ENCODE measurements at regions not wholly inside any gene's neighbourhood (a gene's known extent, or its start where the extent isn't known, plus 50 kb on each side); places are given as distances from the start of the nearest gene placed in this dataset.
"Not testable (repeated sequence)": the region's sequence is repeated elsewhere in the genome, so short reads cannot be mapped to it uniquely, and the experiment has no call there.

DNA sequence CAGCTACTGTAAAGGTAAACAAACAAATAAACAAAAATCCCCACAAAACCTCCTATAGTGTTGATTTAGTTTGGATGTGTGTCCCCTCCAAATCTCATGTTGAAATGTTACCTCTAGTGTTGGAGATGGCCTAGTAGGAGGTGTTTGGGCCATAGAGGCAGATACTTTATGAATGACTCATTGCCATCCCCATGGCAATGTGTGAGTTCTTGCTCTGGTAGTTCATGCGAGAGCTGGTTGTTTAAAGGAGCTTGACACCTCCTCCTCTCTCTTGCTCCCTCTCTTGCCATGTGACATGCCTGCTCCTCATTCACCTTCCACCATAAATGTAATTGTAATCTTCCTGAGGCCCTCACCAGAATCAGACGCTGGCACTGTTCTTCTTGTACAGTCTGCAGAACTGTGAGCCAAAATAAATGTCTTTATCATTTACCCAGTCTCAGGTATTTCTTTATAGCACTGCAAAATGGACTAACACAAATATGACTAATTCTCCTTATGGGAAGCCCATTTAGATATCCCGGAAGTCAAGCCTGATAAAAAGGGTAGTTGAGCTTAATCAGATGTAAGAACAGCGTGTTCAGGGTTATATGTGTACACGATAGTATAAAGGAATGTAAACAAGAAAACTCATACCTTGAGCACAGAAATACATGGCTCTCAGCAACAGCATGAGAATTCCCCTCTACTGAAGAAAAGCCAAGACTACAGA lies 99.1 kb downstream of the MALL start:
- H3K27ac ChIP-seq (ENCODE audit: low read length); H3K27me3 ChIP-seq (replicated peaks; ENCODE audit: insufficient read depth, low read length); H3K4me2 ChIP-seq (ENCODE audit: low read depth, low read length); H3K9me2 ChIP-seq (replicated peaks; ENCODE audit: insufficient read depth, low read length); H2AFZ ChIP-seq (ENCODE audit: low read length); H3K36me3 ChIP-seq (replicated peaks; ENCODE audit: insufficient read depth, low read length); H3K9me3 ChIP-seq (replicated peaks; ENCODE audit: insufficient read depth, low read length); H4K20me1 ChIP-seq (ENCODE audit: insufficient read depth, low read length); H3K9ac ChIP-seq (ENCODE audit: low read length); H3K4me3 ChIP-seq (ENCODE audit: low read length); H3K4me1 ChIP-seq (ENCODE audit: low read length); H3F3A ChIP-seq (ENCODE audit: insufficient read depth, low read length); H3K79me2 ChIP-seq (ENCODE audit: low read length); DNase-seq: not testable (repeated sequence)

DNA sequence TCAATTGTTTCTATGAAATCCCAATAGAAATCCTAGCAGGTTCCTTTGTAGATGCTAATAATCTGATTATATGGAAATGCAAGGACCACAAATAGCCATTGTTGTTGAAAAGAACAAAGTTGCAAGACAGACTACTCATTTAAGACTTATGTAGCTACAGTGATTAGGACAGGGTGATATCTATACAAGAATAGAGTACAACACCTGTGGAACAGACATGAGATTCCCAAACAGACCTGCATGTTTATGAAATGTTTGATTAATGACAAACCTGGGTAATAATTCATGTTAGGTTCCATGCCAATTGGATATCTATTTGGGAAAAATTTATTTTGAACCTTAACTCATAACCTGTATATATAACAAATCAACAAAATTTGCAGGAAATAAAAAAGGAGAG lies 95.4 kb downstream of the MALL start:
- not testable (repeated sequence) for H4K20me1 ChIP-seq (ENCODE audit: insufficient read depth, low read length); DNase-seq; H2AFZ ChIP-seq (ENCODE audit: low read length); H3K27me3 ChIP-seq (replicated peaks; ENCODE audit: insufficient read depth, low read length); H3K27ac ChIP-seq (ENCODE audit: low read length); H3K79me2 ChIP-seq (ENCODE audit: low read length); H3K4me2 ChIP-seq (ENCODE audit: low read depth, low read length); H3K4me1 ChIP-seq (ENCODE audit: low read length); H3K9ac ChIP-seq (ENCODE audit: low read length); H3K36me3 ChIP-seq (replicated peaks; ENCODE audit: insufficient read depth, low read length); H3K9me3 ChIP-seq (replicated peaks; ENCODE audit: insufficient read depth, low read length); H3K4me3 ChIP-seq (ENCODE audit: low read length); H3K9me2 ChIP-seq (replicated peaks; ENCODE audit: insufficient read depth, low read length); H3F3A ChIP-seq (ENCODE audit: insufficient read depth, low read length)

DNA sequence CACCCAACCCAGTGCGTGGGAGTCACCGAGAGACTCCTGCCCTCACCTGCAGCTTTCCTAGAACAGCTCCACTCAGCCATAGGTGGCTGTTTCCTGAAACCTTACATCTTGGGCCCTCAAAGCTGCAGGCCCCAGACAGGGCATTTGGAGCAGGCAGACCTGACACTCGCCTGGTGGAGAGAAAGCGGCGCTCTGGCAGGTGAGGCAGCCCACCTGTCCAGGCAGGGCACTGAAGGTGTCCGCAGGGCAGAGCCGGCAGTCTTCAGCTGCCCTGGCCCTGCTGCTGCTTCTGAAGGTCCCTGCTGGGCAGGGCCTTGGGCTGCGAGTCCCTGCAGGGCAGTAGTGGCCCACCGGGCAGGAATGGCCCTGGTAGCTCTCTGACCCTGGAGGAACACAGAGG lies 93.3 kb downstream of the MALL start:
- not testable (repeated sequence) for H3K9me2 ChIP-seq (replicated peaks; ENCODE audit: insufficient read depth, low read length)

DNA sequence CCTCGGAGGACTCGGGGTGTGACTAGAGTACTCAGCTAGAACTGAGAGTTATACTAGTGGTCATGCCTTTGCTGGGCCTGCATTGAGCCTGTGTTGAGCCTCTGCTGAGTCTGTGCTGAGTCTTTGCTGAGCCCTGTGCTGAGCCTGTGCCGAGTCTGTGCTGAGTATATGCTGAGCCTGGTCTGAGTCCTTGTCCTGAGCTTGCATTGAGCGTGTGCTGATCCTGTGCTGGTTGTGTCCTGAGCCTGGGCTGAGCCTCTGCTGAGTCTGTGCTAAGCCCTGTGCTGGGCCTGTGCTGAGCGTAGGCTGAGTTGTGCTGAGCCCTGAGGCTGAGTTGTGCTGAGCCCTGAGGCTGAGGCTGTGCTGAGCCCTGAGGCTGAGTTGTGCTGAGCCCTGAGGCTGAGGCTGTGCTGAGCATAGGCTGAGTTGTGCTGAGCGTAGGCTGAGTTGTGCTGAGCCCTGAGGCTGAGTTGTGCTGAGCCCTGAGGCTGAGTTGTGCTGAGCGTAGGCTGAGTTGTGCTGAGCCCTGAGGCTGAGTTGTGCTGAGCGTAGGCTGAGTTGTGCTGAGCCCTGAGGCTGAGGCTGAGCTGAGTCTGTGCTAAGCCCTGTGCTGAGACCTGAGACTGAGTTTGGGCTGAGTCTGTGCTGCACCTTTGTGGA lies 89.4 kb downstream of the MALL start:
- not testable (repeated sequence) for H3K9me2 ChIP-seq (replicated peaks; ENCODE audit: insufficient read depth, low read length); DNase-seq

More for the DNA sequence above, 93.3 kb downstream of the MALL start:
- H3K9me3 ChIP-seq (replicated peaks; ENCODE audit: insufficient read depth, low read length); H3K4me2 ChIP-seq (ENCODE audit: low read depth, low read length); H3K36me3 ChIP-seq (replicated peaks; ENCODE audit: insufficient read depth, low read length); H3K27me3 ChIP-seq (replicated peaks; ENCODE audit: insufficient read depth, low read length); H3K79me2 ChIP-seq (ENCODE audit: low read length); DNase-seq; H3K4me3 ChIP-seq (ENCODE audit: low read length); H3K27ac ChIP-seq (ENCODE audit: low read length); H2AFZ ChIP-seq (ENCODE audit: low read length); H3K4me1 ChIP-seq (ENCODE audit: low read length); H4K20me1 ChIP-seq (ENCODE audit: insufficient read depth, low read length); H3F3A ChIP-seq (ENCODE audit: insufficient read depth, low read length); H3K9ac ChIP-seq (ENCODE audit: low read length): not testable (repeated sequence)

DNA sequence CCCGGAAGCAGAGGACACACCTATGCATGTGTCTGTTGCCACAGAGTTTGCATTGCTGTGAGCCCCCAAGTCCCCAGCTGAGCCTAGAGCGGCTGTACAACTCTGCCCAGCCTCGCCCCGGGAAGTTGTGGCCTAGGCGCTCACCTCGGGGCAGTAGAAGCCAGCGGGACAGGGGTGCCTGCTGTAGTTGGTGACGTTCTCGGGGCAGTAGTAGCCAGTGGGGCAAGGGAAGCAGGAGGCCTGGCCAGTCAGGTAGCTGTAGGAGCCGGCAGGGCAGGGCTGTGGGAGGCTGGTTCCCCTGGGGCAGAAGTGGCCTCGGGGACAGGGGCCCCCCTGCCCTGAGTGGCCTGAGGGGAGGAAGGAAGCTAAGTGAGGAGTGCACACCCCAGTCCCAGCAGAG lies 87.2 kb downstream of the MALL start:
- not testable (repeated sequence) for H3K4me3 ChIP-seq (ENCODE audit: low read length); H3K4me1 ChIP-seq (ENCODE audit: low read length); H3K27me3 ChIP-seq (replicated peaks; ENCODE audit: insufficient read depth, low read length); H3K27ac ChIP-seq (ENCODE audit: low read length); H3F3A ChIP-seq (ENCODE audit: insufficient read depth, low read length); H3K9me3 ChIP-seq (replicated peaks; ENCODE audit: insufficient read depth, low read length); H3K9ac ChIP-seq (ENCODE audit: low read length); H3K9me2 ChIP-seq (replicated peaks; ENCODE audit: insufficient read depth, low read length); H2AFZ ChIP-seq (ENCODE audit: low read length); H3K36me3 ChIP-seq (replicated peaks; ENCODE audit: insufficient read depth, low read length); H3K79me2 ChIP-seq (ENCODE audit: low read length); H3K4me2 ChIP-seq (ENCODE audit: low read depth, low read length); H4K20me1 ChIP-seq (ENCODE audit: insufficient read depth, low read length); DNase-seq

More for the DNA sequence above, 89.4 kb downstream of the MALL start:
- not testable (repeated sequence) for H2AFZ ChIP-seq (ENCODE audit: low read length); H4K20me1 ChIP-seq (ENCODE audit: insufficient read depth, low read length); H3K4me1 ChIP-seq (ENCODE audit: low read length); H3K9ac ChIP-seq (ENCODE audit: low read length); H3K4me2 ChIP-seq (ENCODE audit: low read depth, low read length); H3K4me3 ChIP-seq (ENCODE audit: low read length); H3K36me3 ChIP-seq (replicated peaks; ENCODE audit: insufficient read depth, low read length); H3F3A ChIP-seq (ENCODE audit: insufficient read depth, low read length); H3K9me3 ChIP-seq (replicated peaks; ENCODE audit: insufficient read depth, low read length); H3K79me2 ChIP-seq (ENCODE audit: low read length); H3K27ac ChIP-seq (ENCODE audit: low read length); H3K27me3 ChIP-seq (replicated peaks; ENCODE audit: insufficient read depth, low read length)

DNA sequence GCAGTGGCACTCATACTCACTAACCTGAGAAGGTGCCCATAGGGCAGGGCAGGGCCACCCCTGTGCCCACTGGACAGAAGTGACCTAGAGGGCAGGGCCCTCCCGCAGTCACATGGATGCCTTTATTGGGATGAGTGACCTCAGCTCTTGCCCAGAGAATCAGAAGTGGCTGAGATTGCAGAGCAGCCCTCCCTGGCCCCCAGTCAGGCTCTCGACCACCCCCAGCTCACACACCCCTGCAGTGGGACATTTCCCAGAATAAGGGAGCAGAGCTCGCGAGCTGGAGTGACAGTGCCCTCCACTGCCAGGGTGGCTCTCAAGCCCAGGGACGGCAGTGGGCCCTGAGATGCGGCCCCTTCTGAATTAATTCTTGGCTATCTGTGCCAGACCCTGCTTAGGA lies 84.7 kb downstream of the MALL start:
- not testable (repeated sequence) for H4K20me1 ChIP-seq (ENCODE audit: insufficient read depth, low read length); H3K79me2 ChIP-seq (ENCODE audit: low read length); H3F3A ChIP-seq (ENCODE audit: insufficient read depth, low read length); H3K27me3 ChIP-seq (replicated peaks; ENCODE audit: insufficient read depth, low read length); H3K9me2 ChIP-seq (replicated peaks; ENCODE audit: insufficient read depth, low read length); H3K4me3 ChIP-seq (ENCODE audit: low read length); H3K9ac ChIP-seq (ENCODE audit: low read length); H2AFZ ChIP-seq (ENCODE audit: low read length); H3K36me3 ChIP-seq (replicated peaks; ENCODE audit: insufficient read depth, low read length); H3K4me2 ChIP-seq (ENCODE audit: low read depth, low read length); H3K4me1 ChIP-seq (ENCODE audit: low read length); H3K27ac ChIP-seq (ENCODE audit: low read length); H3K9me3 ChIP-seq (replicated peaks; ENCODE audit: insufficient read depth, low read length); DNase-seq

DNA sequence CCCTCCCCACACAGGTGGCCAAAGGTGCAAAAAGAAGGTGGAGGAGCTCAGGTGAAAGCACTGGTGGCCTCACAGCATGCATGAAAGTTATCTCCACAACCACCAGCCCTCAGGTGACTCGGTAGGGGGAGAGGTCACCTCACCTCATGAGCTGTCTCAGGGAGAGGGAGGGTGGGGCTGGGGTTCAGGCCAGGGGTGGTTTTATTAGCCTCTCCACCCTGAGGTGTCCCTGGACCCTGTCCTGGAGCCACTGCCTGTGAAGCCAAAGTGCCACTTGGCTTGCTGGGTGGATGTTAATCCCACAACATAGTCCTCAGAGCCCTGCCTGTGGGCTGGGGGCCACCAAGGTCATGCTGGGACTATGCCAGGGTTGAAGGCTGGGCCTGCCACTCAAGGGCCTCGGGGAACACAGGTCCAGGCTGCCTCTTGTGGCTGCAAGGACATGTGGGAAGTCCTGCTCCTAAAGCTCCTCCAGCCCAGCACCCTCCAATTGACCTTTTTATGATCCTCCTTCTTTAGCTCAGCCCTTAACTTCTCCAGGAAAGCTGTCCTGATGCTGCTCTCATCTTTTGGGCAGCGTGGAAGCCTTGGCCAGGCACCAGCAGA lies 83.8 kb downstream of the MALL start:
- H3F3A ChIP-seq (ENCODE audit: insufficient read depth, low read length); H3K9ac ChIP-seq (ENCODE audit: low read length); DNase-seq; H3K36me3 ChIP-seq (replicated peaks; ENCODE audit: insufficient read depth, low read length); H3K27ac ChIP-seq (ENCODE audit: low read length); H3K9me3 ChIP-seq (replicated peaks; ENCODE audit: insufficient read depth, low read length); H3K4me2 ChIP-seq (ENCODE audit: low read depth, low read length); H3K4me1 ChIP-seq (ENCODE audit: low read length); H2AFZ ChIP-seq (ENCODE audit: low read length); H3K9me2 ChIP-seq (replicated peaks; ENCODE audit: insufficient read depth, low read length); H3K4me3 ChIP-seq (ENCODE audit: low read length); H4K20me1 ChIP-seq (ENCODE audit: insufficient read depth, low read length); H3K27me3 ChIP-seq (replicated peaks; ENCODE audit: insufficient read depth, low read length); H3K79me2 ChIP-seq (ENCODE audit: low read length): not testable (repeated sequence)
